Stomach (tissue), 8 donors: ENCODE measurements at regions not wholly inside any gene's neighbourhood (a gene's known extent, or its start where the extent isn't known, plus 50 kb on each side); places are given as distances from the start of the nearest gene placed in this dataset.

Source experiments
- DNase-seq, 2 donors: peaks; one replicate each; pipeline versions ENCODE4 v3.0.0 to v3.0.0-alpha.2; 2013 to 2019
- H3K27ac ChIP-seq, 5 donors: fragments of 200-600 bp in 4 of 5; sonication (generic) in 4 of 5; one replicate each; pipeline ENCODE4 v1.5.1; 2013 to 2019; ENCODE audit warnings: mild to moderate bottlenecking in 1 of 5, moderate library complexity in 1 of 5
- H3K27me3 ChIP-seq, 3 donors: fragments of 200-600 bp; sonication (generic); one replicate each; pipeline ENCODE4 v1.5.1; 2017 to 2019; ENCODE audit warnings: mixed run types in 1 of 3
- H3K36me3 ChIP-seq, 4 donors: fragments of 200-600 bp; sonication (generic); 1 replicate in 3 of 4; 2 replicates in 1 of 4; pipeline ENCODE4 v1.5.1; 2016 to 2019
- H3K4me1 ChIP-seq, 4 donors: fragments of 200-600 bp; sonication (generic); one replicate each; pipeline ENCODE4 v1.5.1; 2016 to 2019
- H3K4me3 ChIP-seq, 4 donors: fragments of 200-600 bp; sonication (generic) in 3 of 4; one replicate each; pipeline ENCODE4 v1.5.1; 2016 to 2019; ENCODE audit warnings: mild to moderate bottlenecking in 1 of 4
- H3K9me3 ChIP-seq, 4 donors: fragments of 200-600 bp; sonication (generic); one replicate each; pipeline ENCODE4 v1.5.1; 2016 to 2019
- EP300 ChIP-seq: sonication (generic); formaldehyde crosslinking; IDR thresholded peaks from one replicate; pipeline ENCODE4 v1.6.1; 2017; ENCODE audit warnings: antibody characterized with exemption
- POLR2A ChIP-seq, 4 donors: fragments of 450-650 bp; IDR thresholded peaks; one replicate each; pipeline ENCODE4 v1.6.1; 2016; ENCODE audit warnings: antibody characterized with exemption in 4 of 4, control low read depth in 2 of 4, mild to moderate bottlenecking in 1 of 4, moderate library complexity in 1 of 4
- POLR2AphosphoS5 ChIP-seq, 3 donors: sonication (generic); formaldehyde crosslinking; IDR thresholded peaks; one replicate each; pipeline ENCODE4 v1.6.1; 2016; ENCODE audit warnings: antibody characterized with exemption in 3 of 3
- WGBS, 5 donors: extraction: QIAGEN DNeasy Blood & Tissue Kit in 3 of 5; methylation state at CpG; one replicate each; pipeline versions ENCODE4 v1.1.5 to v1.1.7; 2013 to 2018; 5-methylcytosine and 5-hydroxymethylcytosine counted together
- intact Hi-C: fragments of 100-400 bp; cut with DNase I; formaldehyde crosslinking; loops from one replicate; pipeline ENCODE4 v1.15.1; 2023; ENCODE audit warnings: low total_unique reads
- TF ChIP-seq, protein P1 (sequence below), 7 experiments: fragments of 450-650 bp in 4 of 7; fragments of 200-600 bp in 3 of 7; sonication (generic) in 3 of 7; IDR thresholded peaks; one replicate each; pipeline ENCODE4 v1.5.1; 2016 to 2019; ENCODE audit warnings: antibody characterized with exemption in 7 of 7, control low read depth in 2 of 7, mild to moderate bottlenecking in 1 of 7
- donor health status: healthy with polysubstance abuse.
- donor health status: Bipolar disorder and iron deficiency.
- donor health status: healthy.

DNA sequence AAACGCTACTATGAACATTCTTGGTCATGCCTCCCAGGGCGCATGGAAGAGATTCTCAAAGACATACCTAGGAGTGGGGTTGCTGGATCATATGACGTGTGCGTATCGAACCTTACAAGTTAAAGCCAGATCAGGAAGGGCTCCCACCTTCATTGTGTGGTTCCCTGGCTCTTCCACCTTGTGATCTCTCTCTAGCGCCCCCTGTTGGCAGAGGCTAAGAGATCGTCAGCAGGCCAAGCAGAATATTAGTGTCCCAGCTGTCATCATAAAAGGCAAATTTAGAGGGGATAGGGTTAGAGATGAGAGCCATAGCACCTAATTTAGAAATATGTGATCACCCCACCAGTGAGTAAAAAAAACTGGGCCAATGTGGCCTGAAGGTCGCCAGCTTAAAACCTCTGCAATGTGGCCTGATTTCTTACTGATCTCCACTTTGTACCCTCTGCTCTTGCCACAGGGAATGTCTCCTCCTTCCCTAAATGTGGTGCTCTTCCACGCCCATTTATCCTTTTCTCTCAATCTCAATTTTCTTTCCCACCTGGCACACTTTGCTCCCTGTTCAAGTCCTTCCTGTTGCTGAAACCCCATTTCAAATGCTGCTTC is 91.7 kb upstream of the SHB start:
- Histone ChIP-seq H3K36me3 (no peaks in the 10 kb centered on the region), H3K4me3 (no peak overlapping the region), H3K4me1 (no peaks in the 10 kb centered on the region), H3K9me3 (no peaks in the 10 kb centered on the region), H3K27me3 (no peaks in the 10 kb centered on the region), H3K27ac (no peak overlapping the region)
- no peak for TF ChIP-seq EP300
- TF ChIP-seq, protein P1, sequence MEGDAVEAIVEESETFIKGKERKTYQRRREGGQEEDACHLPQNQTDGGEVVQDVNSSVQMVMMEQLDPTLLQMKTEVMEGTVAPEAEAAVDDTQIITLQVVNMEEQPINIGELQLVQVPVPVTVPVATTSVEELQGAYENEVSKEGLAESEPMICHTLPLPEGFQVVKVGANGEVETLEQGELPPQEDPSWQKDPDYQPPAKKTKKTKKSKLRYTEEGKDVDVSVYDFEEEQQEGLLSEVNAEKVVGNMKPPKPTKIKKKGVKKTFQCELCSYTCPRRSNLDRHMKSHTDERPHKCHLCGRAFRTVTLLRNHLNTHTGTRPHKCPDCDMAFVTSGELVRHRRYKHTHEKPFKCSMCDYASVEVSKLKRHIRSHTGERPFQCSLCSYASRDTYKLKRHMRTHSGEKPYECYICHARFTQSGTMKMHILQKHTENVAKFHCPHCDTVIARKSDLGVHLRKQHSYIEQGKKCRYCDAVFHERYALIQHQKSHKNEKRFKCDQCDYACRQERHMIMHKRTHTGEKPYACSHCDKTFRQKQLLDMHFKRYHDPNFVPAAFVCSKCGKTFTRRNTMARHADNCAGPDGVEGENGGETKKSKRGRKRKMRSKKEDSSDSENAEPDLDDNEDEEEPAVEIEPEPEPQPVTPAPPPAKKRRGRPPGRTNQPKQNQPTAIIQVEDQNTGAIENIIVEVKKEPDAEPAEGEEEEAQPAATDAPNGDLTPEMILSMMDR (IDR thresholded peaks at IDR 0.05), result peak in 4 of 7 experiments; percentile 69 to 88 (median 79)
- no peak for TF ChIP-seq POLR2AphosphoS5 (IDR thresholded peaks at IDR 0.05)
- no peak for TF ChIP-seq POLR2A (IDR thresholded peaks at IDR 0.05)
- intact Hi-C loops, result no loop called here
- peak; percentile 77 to 79 for DNase-seq
- WGBS, 5 donors, result 33 to 45% (median 35%) methylated on average over 8 to 9 of the region's 9 CpGs

DNA sequence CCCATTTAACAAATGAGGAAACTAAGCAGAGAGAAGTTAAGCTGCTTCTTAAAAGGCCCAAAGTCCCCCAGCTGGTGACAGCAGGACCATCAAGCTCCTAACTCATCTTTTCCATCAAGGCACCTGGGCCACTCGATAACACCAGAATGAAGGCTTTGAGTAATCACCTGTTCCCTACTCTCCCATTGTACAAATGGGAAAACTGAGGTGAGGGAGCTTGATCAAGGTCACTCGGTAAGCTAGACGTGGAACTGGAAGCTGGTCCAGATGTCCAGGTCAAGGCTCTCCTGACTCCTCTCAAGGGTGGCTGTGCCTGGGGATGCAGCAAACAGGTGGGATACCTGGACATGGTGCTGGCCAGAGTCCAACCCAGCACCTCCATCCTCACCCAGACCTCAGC is 90.6 kb upstream of the SHB start:
- no peaks in the 10 kb centered on the region for H3K36me3 ChIP-seq
- H3K4me1 ChIP-seq, result no peaks in the 10 kb centered on the region
- no peak for TF ChIP-seq POLR2AphosphoS5 (IDR thresholded peaks at IDR 0.05)
- TF ChIP-seq, protein P1 (IDR thresholded peaks at IDR 0.05), result no peak
- no peak for TF ChIP-seq EP300
- TF ChIP-seq POLR2A (IDR thresholded peaks at IDR 0.05), result no peak
- intact Hi-C loops, result loop anchor here (5.0 to 10.0 kb wide), 2 partner anchors 55 to 242 kb away; no protein-coding TSS in a partner anchor
- DNase-seq, result no peak
- no peaks in the 10 kb centered on the region for H3K27me3 ChIP-seq
- H3K9me3 ChIP-seq, result no peaks in the 10 kb centered on the region
- H3K27ac ChIP-seq, result no peak overlapping the region
- no peak overlapping the region for H3K4me3 ChIP-seq
- 95 to 98% (median 97%) methylated on average over 3 of the region's 3 CpGs for WGBS, 5 donors

DNA sequence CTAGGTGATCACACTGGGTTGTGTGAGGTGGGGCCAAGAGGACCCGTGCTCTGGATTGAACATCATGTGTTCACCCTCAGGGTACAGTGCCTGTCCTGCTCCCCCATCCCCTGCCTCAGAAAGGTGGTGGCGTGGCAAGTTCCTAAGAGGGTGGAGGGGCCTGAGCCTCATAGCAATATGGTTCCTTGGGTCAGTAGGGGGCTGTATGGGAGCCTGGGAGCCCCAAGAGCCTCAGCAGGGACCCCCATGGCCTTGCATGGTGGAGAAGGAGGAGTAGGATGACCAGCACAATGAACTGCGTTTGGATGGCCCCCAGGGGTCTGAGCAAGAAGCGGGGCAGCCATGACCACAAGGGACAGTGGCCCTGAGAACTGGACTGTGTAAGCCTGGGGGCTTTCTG is 89.6 kb upstream of the SHB start:
- intact Hi-C loops, result loop anchor here (5.0 to 10.0 kb wide), 2 partner anchors 54 to 241 kb away; no protein-coding TSS in a partner anchor
- 89 to 95% (median 91%) methylated on average over 4 of the region's 4 CpGs for WGBS, 5 donors
- Histone ChIP-seq H3K4me1 (peaks cover 0 to 3% (median 0%) of the 10 kb centered on the region in 4 donors), H3K36me3 (no peaks in the 10 kb centered on the region), H3K27me3 (no peaks in the 10 kb centered on the region), H3K4me3 (no peak overlapping the region), H3K9me3 (no peaks in the 10 kb centered on the region), H3K27ac (no peak overlapping the region)
- TF ChIP-seq EP300, result no peak
- TF ChIP-seq, protein P1 (IDR thresholded peaks at IDR 0.05), result no peak
- no peak for TF ChIP-seq POLR2AphosphoS5 (IDR thresholded peaks at IDR 0.05)
- TF ChIP-seq POLR2A (IDR thresholded peaks at IDR 0.05), result no peak
- no peak for DNase-seq

DNA sequence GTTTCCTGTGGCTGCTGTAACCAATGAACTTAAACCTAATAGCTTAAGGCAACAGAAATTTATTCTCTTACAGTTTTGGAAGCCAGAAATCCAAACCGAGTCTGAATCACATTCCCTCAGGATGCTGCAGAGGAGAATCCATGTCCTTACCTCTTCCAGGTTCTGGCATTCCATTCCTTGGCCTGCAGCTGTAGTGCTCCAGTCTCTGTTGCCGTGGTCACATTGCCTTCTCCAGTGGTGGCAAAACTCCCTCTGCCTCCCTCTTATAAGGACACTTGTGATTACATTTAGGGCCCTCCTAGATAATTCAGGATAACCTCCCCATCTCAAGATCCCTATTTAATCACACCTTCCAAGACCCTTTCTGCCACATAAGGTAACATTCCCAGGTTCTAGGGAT is 88.7 kb upstream of the SHB start:
- DNase-seq, result no peak
- H3K27ac ChIP-seq, result no peak overlapping the region
- 60 to 79% (median 71%) methylated on average over 2 of the region's 2 CpGs for WGBS, 5 donors
- H3K36me3 ChIP-seq, result no peaks in the 10 kb centered on the region
- H3K4me3 ChIP-seq, result no peak overlapping the region
- no peaks in the 10 kb centered on the region for H3K27me3 ChIP-seq
- TF ChIP-seq EP300, result no peak
- no peak for TF ChIP-seq POLR2A (IDR thresholded peaks at IDR 0.05)
- TF ChIP-seq, protein P1 (IDR thresholded peaks at IDR 0.05), result no peak
- no peak for TF ChIP-seq POLR2AphosphoS5 (IDR thresholded peaks at IDR 0.05)
- intact Hi-C loops, result loop anchor here (5.0 to 10.0 kb wide), 2 partner anchors 53 to 240 kb away; no protein-coding TSS in a partner anchor
- peaks cover 0 to 11% (median 3%) of the 10 kb centered on the region in 4 donors for H3K4me1 ChIP-seq
- no peaks in the 10 kb centered on the region for H3K9me3 ChIP-seq
